ENCODE measurements at regions not wholly inside any gene's neighbourhood (a gene's known extent, or its start where the extent isn't known, plus 50 kb on each side); places are given as distances from the start of the nearest gene placed in this dataset.

GRCh38 chr21:19130379-19131028, 726.9 kb upstream of the TMPRSS15 start:
- H3K4me3 ChIP-seq (ENCODE audit: low read depth, low read length): no peak overlapping the region
- TF ChIP-seq, protein P1, sequence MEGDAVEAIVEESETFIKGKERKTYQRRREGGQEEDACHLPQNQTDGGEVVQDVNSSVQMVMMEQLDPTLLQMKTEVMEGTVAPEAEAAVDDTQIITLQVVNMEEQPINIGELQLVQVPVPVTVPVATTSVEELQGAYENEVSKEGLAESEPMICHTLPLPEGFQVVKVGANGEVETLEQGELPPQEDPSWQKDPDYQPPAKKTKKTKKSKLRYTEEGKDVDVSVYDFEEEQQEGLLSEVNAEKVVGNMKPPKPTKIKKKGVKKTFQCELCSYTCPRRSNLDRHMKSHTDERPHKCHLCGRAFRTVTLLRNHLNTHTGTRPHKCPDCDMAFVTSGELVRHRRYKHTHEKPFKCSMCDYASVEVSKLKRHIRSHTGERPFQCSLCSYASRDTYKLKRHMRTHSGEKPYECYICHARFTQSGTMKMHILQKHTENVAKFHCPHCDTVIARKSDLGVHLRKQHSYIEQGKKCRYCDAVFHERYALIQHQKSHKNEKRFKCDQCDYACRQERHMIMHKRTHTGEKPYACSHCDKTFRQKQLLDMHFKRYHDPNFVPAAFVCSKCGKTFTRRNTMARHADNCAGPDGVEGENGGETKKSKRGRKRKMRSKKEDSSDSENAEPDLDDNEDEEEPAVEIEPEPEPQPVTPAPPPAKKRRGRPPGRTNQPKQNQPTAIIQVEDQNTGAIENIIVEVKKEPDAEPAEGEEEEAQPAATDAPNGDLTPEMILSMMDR (conservative IDR thresholded peaks at IDR 0.05; ENCODE audit: low read depth, low read length): no peak
- no peak for DNase-seq (ENCODE audit: low read depth)

GRCh38 chr21:19141511-19141910, 737.9 kb upstream of the TMPRSS15 start:
- TF ChIP-seq, protein P1 (conservative IDR thresholded peaks at IDR 0.05; ENCODE audit: low read depth, low read length): no peak
- H3K4me3 ChIP-seq (ENCODE audit: low read depth, low read length): no peak overlapping the region
- DNase-seq (ENCODE audit: low read depth): no peak

DNA sequence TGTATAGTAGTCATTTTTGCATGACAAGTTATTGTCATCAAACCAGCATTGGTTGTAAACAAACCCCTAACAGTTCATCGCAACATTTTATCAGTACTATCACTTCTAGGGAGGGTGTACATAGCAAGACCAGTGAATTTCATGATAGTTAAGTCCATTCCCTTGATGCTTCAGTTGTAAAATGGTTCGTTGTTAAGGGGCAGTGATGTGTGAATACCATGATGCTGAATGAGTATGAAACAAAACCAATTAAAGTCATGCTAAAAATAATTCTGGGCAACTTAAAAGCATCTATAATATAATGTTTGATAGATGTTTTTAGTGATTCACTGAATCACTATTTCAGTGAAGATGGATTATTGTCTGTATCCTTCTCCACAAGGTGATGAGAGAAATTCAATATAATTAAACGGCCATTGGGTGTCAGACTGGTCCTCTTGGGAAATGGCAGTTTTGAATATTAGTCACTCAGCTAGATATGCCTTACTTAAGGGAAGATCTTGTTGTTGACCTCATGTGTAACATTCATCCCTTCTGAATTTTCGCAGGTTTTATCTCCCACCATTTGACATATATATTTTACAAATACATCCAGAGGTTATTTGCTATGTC, 742.2 kb upstream of the TMPRSS15 start:
- no peak for DNase-seq (ENCODE audit: low read depth)
- TF ChIP-seq, protein P1 (conservative IDR thresholded peaks at IDR 0.05; ENCODE audit: low read depth, low read length): no peak

GRCh38 chr21:19148056-19148455, 744.5 kb upstream of the TMPRSS15 start:
- no peak for DNase-seq (ENCODE audit: low read depth)
- TF ChIP-seq, protein P1 (conservative IDR thresholded peaks at IDR 0.05; ENCODE audit: low read depth, low read length): no peak

More for the DNA sequence above, 742.2 kb upstream of the TMPRSS15 start:
- H3K4me3 ChIP-seq (ENCODE audit: low read depth, low read length): no peak overlapping the region

DNA sequence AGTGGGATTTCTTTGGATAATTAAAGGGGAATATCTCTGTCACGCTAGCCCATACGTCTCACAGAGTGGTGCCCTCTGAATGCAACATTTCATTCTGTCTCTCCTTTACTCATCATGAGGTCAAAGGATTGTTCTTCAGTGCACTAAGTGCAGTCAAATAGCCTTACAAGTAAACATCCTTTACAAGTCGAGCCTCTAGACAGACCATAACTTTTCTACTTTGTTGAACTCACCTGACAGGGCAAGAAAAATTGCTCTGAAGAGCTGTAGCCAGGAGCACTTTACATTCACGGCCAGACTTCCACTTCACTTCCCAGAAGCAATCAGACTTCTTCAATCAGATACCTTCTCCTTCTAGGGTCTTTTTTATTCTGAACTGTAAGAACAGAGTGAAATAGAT, 768.0 kb upstream of the TMPRSS15 start:
- no peak overlapping the region for H3K4me3 ChIP-seq (ENCODE audit: low read depth, low read length)
- TF ChIP-seq, protein P1 (conservative IDR thresholded peaks at IDR 0.05; ENCODE audit: low read depth, low read length): no peak
- DNase-seq (ENCODE audit: low read depth): no peak

More at GRCh38 chr21:19148056-19148455, 744.5 kb upstream of the TMPRSS15 start:
- H3K4me3 ChIP-seq (ENCODE audit: low read depth, low read length): no peak overlapping the region

DNA sequence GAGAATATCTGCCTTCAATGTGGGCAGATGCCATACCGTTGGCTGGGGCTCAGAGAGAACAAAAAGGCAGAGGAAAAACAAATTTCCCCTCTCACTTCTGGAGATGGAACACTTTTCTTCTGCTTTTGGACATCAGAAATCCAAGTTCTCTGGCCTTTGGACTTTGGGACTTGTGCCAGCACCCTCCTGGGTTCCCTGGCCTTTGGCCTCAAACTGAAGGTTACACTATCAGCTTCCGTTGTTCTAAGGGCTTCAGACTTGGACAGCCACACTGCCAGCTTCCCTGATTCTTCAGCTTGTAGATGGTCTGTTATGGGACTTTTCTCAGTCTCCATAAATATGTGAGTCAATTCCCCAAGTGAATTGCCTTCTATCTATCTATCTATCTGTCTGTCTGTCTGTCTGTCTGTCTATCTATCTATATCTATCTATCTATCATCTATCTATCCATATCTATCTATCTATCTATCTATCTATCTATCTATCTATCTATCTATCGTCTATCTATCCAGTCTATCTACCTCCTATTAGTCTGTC, 778.1 kb upstream of the TMPRSS15 start:
- TF ChIP-seq, protein P1 (conservative IDR thresholded peaks at IDR 0.05; ENCODE audit: low read depth, low read length): no peak
- no peak overlapping the region for H3K4me3 ChIP-seq (ENCODE audit: low read depth, low read length)
- no peak for DNase-seq (ENCODE audit: low read depth)

All from epithelial cell of proximal tubule (primary cell).